ENCODE measurements at regions not wholly inside any gene's neighbourhood (a gene's known extent, or its start where the extent isn't known, plus 50 kb on each side); places are given as distances from the start of the nearest gene placed in this dataset.

DNA sequence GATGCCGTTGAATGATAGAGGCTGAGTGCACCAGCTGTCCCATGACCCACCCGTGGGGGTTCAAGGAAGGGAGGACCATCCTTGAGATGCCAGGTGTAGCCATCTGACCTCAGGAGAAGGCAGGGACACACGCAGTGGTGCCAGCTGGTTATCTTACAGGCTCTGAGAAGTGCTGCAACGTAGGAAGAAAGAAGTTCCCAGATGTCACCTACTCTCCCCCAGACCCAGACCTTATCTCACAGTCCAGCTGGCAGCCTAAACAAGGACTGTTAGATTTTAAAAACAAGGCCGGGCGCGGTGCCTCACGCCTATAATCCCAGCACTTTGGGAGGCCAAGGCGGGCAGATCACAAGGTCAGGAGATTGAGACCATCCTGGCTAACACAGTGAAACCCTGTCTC, 1307.6 kb downstream of the TBC1D22A start:
- CTCF ChIA-PET, result no interaction called here
- H3K27ac ChIP-seq (ENCODE audit: extremely low read depth, low read depth, low read length), result no peak overlapping the region
- no peak overlapping the region for H3K4me3 ChIP-seq (ENCODE audit: low read depth, low read length)
- H3K4me1 ChIP-seq (ENCODE audit: control insufficient read depth, insufficient read depth, low read length), result no peaks in the 10 kb centered on the region
- no peaks in the 10 kb centered on the region for H3K36me3 ChIP-seq (ENCODE audit: control insufficient read depth in 2 of 2, insufficient read depth in 1 of 2, low read length in 2 of 2)
- no peak for TF ChIP-seq ZNF600 (tag by site-specific recombination; IDR thresholded peaks at IDR 0.05)
- H3K9me3 ChIP-seq (ENCODE audit: control insufficient read depth, insufficient read depth, low read depth, low read length), result no peaks in the 10 kb centered on the region
- POLR2A ChIA-PET, result no interaction called here

DNA sequence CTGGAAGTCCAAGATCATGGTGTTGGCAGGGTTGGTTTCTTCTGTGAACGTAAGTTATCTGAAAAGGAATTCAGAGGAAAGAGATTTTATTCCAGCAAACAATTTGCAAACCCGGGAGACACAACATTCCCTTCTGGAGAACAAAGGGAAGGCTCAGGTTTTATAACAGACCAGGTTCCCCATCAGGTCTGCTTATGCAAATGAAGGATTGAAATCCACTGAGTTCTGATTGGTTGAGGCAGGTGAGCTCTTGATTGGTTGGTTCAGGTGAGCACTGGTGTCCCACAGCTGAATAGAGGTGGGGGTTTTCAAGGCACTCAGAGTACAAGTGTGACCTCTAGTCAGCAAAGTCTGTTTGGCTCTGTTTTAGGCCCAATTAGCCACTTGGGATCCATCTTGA, 1306.8 kb downstream of the TBC1D22A start:
- POLR2A ChIA-PET, result no interaction called here
- Histone ChIP-seq H3K4me1 (ENCODE audit: control insufficient read depth, insufficient read depth, low read length) (no peaks in the 10 kb centered on the region), H3K9me3 (ENCODE audit: control insufficient read depth, insufficient read depth, low read depth, low read length) (no peaks in the 10 kb centered on the region), H3K27ac (ENCODE audit: extremely low read depth, low read depth, low read length) (no peak overlapping the region), H3K36me3 (ENCODE audit: control insufficient read depth in 2 of 2, insufficient read depth in 1 of 2, low read length in 2 of 2) (no peaks in the 10 kb centered on the region), H3K4me3 (ENCODE audit: low read depth, low read length) (no peak overlapping the region)
- CTCF ChIA-PET, result interaction anchor here (0.6 kb wide), 1 partner anchor 105 kb away, joined by 4 read pairs; no protein-coding TSS in a partner anchor
- TF ChIP-seq ZNF132 (tag by site-specific recombination; IDR thresholded peaks at IDR 0.05; ENCODE audit: borderline replicate concordance) (no peak), ZNF548 (tag by site-specific recombination; IDR thresholded peaks at IDR 0.05) (peak; percentile 60; the same call in 1 of the 2 replicates)

DNA sequence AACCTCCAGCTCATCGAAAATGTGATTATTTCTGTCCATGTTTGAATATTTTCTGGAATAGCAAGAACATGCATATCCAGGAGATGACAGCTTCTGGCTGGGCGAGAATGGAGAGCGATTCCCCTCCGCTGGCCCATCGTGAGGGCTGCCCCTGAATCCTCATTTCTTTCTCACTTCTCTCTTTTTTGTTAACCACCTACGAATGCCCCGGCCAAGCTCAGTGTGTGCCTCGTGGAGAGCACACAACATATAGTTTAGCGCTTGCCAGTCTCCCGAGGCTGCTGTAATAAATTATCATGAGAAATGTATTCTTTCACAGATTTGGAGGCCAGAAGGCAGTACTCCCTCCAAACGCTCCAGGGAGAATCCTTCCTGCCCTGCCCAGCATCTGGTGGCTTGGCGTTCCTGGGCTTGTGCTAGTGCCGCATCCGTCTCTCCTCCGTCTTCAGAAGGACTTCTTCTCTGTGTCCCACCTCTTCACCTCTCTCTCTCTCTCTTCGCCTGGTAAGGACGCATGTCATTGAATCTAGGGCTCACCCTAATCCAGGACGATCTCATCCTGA, 1306.0 kb downstream of the TBC1D22A start:
- CTCF ChIA-PET, result interaction anchor here (0.6 kb wide), 1 partner anchor 105 kb away, joined by 4 read pairs; no protein-coding TSS in a partner anchor
- TF ChIP-seq FEZF1 (tag by site-specific recombination; IDR thresholded peaks at IDR 0.05) (no peak), ZFP41 (tag by site-specific recombination; IDR thresholded peaks at IDR 0.05; ENCODE audit: borderline replicate concordance) (no peak), ZNF324 (tag by site-specific recombination; IDR thresholded peaks at IDR 0.05) (no peak), ZNF175 (tag by site-specific recombination; IDR thresholded peaks at IDR 0.05) (no peak), ZNF426 (tag by site-specific recombination; IDR thresholded peaks at IDR 0.05) (no peak), ZNF146 (tag by site-specific recombination; IDR thresholded peaks at IDR 0.05) (no peak), ZNF366 (tag by site-specific recombination; conservative IDR thresholded peaks at IDR 0.05) (no peak), ZNF677 (tag by site-specific recombination; IDR thresholded peaks at IDR 0.05) (no peak), ZNF112 (tag by site-specific recombination; IDR thresholded peaks at IDR 0.05) (no peak), ZNF610 (tag by site-specific recombination; IDR thresholded peaks at IDR 0.05; ENCODE audit: borderline replicate concordance) (no peak), BCL11A (tag by site-specific recombination; IDR thresholded peaks at IDR 0.05; ENCODE audit: low read depth) (no peak)
- TF ChIP-seq, protein P1, sequence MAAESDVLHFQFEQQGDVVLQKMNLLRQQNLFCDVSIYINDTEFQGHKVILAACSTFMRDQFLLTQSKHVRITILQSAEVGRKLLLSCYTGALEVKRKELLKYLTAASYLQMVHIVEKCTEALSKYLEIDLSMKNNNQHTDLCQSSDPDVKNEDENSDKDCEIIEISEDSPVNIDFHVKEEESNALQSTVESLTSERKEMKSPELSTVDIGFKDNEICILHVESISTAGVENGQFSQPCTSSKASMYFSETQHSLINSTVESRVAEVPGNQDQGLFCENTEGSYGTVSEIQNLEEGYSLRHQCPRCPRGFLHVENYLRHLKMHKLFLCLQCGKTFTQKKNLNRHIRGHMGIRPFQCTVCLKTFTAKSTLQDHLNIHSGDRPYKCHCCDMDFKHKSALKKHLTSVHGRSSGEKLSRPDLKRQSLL (tag by site-specific recombination; IDR thresholded peaks at IDR 0.05), result no peak
- TF ChIP-seq, protein P2, sequence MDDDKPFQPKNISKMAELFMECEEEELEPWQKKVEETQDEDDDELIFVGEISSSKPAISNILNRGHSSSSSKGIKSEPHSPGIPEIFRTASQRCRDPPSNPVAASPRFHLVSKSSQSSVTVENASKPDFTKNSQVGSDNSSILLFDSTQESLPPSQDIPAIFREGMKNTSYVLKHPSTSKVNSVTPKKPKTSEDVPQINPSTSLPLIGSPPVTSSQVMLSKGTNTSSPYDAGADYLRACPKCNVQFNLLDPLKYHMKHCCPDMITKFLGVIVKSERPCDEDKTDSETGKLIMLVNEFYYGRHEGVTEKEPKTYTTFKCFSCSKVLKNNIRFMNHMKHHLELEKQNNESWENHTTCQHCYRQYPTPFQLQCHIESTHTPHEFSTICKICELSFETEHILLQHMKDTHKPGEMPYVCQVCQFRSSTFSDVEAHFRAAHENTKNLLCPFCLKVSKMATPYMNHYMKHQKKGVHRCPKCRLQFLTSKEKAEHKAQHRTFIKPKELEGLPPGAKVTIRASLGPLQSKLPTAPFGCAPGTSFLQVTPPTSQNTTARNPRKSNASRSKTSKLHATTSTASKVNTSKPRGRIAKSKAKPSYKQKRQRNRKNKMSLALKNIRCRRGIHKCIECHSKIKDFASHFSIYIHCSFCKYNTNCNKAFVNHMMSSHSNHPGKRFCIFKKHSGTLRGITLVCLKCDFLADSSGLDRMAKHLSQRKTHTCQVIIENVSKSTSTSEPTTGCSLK (tag by site-specific recombination; IDR thresholded peaks at IDR 0.05), result no peak
- TF ChIP-seq, protein P3, sequence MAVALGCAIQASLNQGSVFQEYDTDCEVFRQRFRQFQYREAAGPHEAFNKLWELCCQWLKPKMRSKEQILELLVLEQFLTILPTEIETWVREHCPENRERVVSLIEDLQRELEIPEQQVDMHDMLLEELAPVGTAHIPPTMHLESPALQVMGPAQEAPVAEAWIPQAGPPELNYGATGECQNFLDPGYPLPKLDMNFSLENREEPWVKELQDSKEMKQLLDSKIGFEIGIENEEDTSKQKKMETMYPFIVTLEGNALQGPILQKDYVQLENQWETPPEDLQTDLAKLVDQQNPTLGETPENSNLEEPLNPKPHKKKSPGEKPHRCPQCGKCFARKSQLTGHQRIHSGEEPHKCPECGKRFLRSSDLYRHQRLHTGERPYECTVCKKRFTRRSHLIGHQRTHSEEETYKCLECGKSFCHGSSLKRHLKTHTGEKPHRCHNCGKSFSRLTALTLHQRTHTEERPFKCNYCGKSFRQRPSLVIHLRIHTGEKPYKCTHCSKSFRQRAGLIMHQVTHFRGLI (tag by site-specific recombination; IDR thresholded peaks at IDR 0.05), result no peak
- TF ChIP-seq, protein P4, sequence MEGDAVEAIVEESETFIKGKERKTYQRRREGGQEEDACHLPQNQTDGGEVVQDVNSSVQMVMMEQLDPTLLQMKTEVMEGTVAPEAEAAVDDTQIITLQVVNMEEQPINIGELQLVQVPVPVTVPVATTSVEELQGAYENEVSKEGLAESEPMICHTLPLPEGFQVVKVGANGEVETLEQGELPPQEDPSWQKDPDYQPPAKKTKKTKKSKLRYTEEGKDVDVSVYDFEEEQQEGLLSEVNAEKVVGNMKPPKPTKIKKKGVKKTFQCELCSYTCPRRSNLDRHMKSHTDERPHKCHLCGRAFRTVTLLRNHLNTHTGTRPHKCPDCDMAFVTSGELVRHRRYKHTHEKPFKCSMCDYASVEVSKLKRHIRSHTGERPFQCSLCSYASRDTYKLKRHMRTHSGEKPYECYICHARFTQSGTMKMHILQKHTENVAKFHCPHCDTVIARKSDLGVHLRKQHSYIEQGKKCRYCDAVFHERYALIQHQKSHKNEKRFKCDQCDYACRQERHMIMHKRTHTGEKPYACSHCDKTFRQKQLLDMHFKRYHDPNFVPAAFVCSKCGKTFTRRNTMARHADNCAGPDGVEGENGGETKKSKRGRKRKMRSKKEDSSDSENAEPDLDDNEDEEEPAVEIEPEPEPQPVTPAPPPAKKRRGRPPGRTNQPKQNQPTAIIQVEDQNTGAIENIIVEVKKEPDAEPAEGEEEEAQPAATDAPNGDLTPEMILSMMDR (tag by site-specific recombination; IDR thresholded peaks at IDR 0.05), result no peak
- Histone ChIP-seq H3K27ac (ENCODE audit: extremely low read depth, low read depth, low read length) (no peak overlapping the region), H3K4me3 (ENCODE audit: low read depth, low read length) (no peak overlapping the region), H3K36me3 (ENCODE audit: control insufficient read depth in 2 of 2, insufficient read depth in 1 of 2, low read length in 2 of 2) (no peaks in the 10 kb centered on the region), H3K9me3 (ENCODE audit: control insufficient read depth, insufficient read depth, low read depth, low read length) (no peaks in the 10 kb centered on the region), H3K4me1 (ENCODE audit: control insufficient read depth, insufficient read depth, low read length) (no peaks in the 10 kb centered on the region)
- POLR2A ChIA-PET, result no interaction called here
